Vagina (tissue), 2 donors: ENCODE measurements at regions not wholly inside any gene's neighbourhood (a gene's known extent, or its start where the extent isn't known, plus 50 kb on each side); places are given as distances from the start of the nearest gene placed in this dataset.

Source experiments
- DNase-seq, 2 donors: peaks; one replicate each; pipeline ENCODE4 v3.0.0-alpha.2; 2017; ENCODE audit errors: extremely low spot score in 2 of 2
- H3K27ac ChIP-seq: fragments of 200-600 bp; sonication (generic); one replicate; pipeline ENCODE4 v1.5.1; 2019
- H3K27me3 ChIP-seq: fragments of 200-600 bp; sonication (generic); one replicate; pipeline ENCODE4 v1.5.1; 2019
- H3K36me3 ChIP-seq, 2 donors: fragments of 200-600 bp; sonication (generic); one replicate each; pipeline ENCODE4 v1.5.1; 2017 to 2019
- H3K4me1 ChIP-seq: fragments of 200-600 bp; sonication (generic); one replicate; pipeline ENCODE4 v1.5.1; 2019
- H3K4me3 ChIP-seq, 2 donors: fragments of 200-600 bp; sonication (generic); 1 replicate in 1 of 2; 2 replicates in 1 of 2; pipeline ENCODE4 v1.5.1; 2016 to 2019
- H3K9me3 ChIP-seq: fragments of 200-600 bp; sonication (generic); one replicate; pipeline ENCODE4 v1.5.1; 2019
- CTCF ChIP-seq, 3 experiments: fragments of 450-650 bp in 2 of 3; fragments of 200-600 bp in 1 of 3; sonication (generic) in 1 of 3; IDR thresholded peaks; one replicate each; pipeline ENCODE4 v1.5.1; 2017 to 2019; ENCODE audit warnings: antibody characterized with exemption in 3 of 3, mild to moderate bottlenecking in 2 of 3, moderate library complexity in 2 of 3
- POLR2A ChIP-seq, 2 donors: fragments of 450-650 bp; IDR thresholded peaks; one replicate each; pipeline ENCODE4 v1.6.1; 2017; ENCODE audit warnings: antibody characterized with exemption in 2 of 2, mild to moderate bottlenecking in 2 of 2, moderate library complexity in 2 of 2
- POLR2AphosphoS5 ChIP-seq, 2 donors: sonication (generic); formaldehyde crosslinking; IDR thresholded peaks; one replicate each; pipeline ENCODE4 v1.9.0; 2017; ENCODE audit warnings: antibody characterized with exemption in 2 of 2, mild to moderate bottlenecking in 2 of 2, low read depth in 1 of 2; ENCODE audit not compliant: insufficient read depth in 1 of 2
- intact Hi-C: fragments of 100-400 bp; cut with DNase I; formaldehyde crosslinking; loops from one replicate; pipeline ENCODE4 v1.15.1; 2023

- TF ChIP-seq CTCF (IDR thresholded peaks at IDR 0.05): no peak
- TF ChIP-seq POLR2A (IDR thresholded peaks at IDR 0.05): no peak
- TF ChIP-seq POLR2AphosphoS5 (IDR thresholded peaks at IDR 0.05; ENCODE audit: insufficient read depth in 1 of 2, low read depth in 1 of 2): no peak
- intact Hi-C loops: no loop called here
- no peak overlapping the region for H3K4me3 ChIP-seq
- H3K9me3 ChIP-seq: no peaks in the 10 kb centered on the region
- no peaks in the 10 kb centered on the region for H3K4me1 ChIP-seq
- H3K36me3 ChIP-seq: no peaks in the 10 kb centered on the region
- no peaks in the 10 kb centered on the region for H3K27me3 ChIP-seq
- DNase-seq: no peak
- H3K27ac ChIP-seq: no peak overlapping the region
Measured at GRCh38 chr5:161183559-161183958, 331.5 kb upstream of the ATP10B start.

GRCh38 chr5:161176221-161176620 lies 324.2 kb upstream of the ATP10B start:
- no peak for DNase-seq
- Histone ChIP-seq H3K9me3 (no peaks in the 10 kb centered on the region), H3K27me3 (no peaks in the 10 kb centered on the region), H3K36me3 (no peaks in the 10 kb centered on the region), H3K4me1 (no peaks in the 10 kb centered on the region), H3K4me3 (no peak overlapping the region), H3K27ac (no peak overlapping the region)
- intact Hi-C loops: no loop called here
- TF ChIP-seq POLR2A (IDR thresholded peaks at IDR 0.05) (no peak), CTCF (IDR thresholded peaks at IDR 0.05) (no peak), POLR2AphosphoS5 (IDR thresholded peaks at IDR 0.05; ENCODE audit: insufficient read depth in 1 of 2, low read depth in 1 of 2) (no peak)

GRCh38 chr5:161169776-161170175 lies 317.8 kb upstream of the ATP10B start:
- Histone ChIP-seq H3K4me3 (no peak overlapping the region), H3K36me3 (no peaks in the 10 kb centered on the region), H3K27me3 (no peaks in the 10 kb centered on the region), H3K27ac (no peak overlapping the region), H3K4me1 (no peaks in the 10 kb centered on the region), H3K9me3 (no peaks in the 10 kb centered on the region)
- TF ChIP-seq POLR2A (IDR thresholded peaks at IDR 0.05): no peak
- TF ChIP-seq CTCF (IDR thresholded peaks at IDR 0.05): no peak
- no peak for TF ChIP-seq POLR2AphosphoS5 (IDR thresholded peaks at IDR 0.05; ENCODE audit: insufficient read depth in 1 of 2, low read depth in 1 of 2)
- DNase-seq: no peak
- intact Hi-C loops: no loop called here

- DNase-seq: no peak
- intact Hi-C loops: no loop called here
Measured at GRCh38 chr5:161167016-161167767, 315.2 kb upstream of the ATP10B start.

More at GRCh38 chr5:161167016-161167767, 315.2 kb upstream of the ATP10B start:
- Histone ChIP-seq H3K4me1 (no peaks in the 10 kb centered on the region), H3K36me3 (no peaks in the 10 kb centered on the region), H3K4me3 (no peak overlapping the region), H3K27me3 (no peaks in the 10 kb centered on the region), H3K9me3 (no peaks in the 10 kb centered on the region), H3K27ac (no peak overlapping the region)
- no peak for TF ChIP-seq POLR2A (IDR thresholded peaks at IDR 0.05)
- no peak for TF ChIP-seq CTCF (IDR thresholded peaks at IDR 0.05)
- TF ChIP-seq POLR2AphosphoS5 (IDR thresholded peaks at IDR 0.05; ENCODE audit: insufficient read depth in 1 of 2, low read depth in 1 of 2): no peak
